HL-60 (cell line): ENCODE measurements at regions not wholly inside any gene's neighbourhood (a gene's known extent, or its start where the extent isn't known, plus 50 kb on each side); places are given as distances from the start of the nearest gene placed in this dataset.

ENCODE experiments used
- TF ChIP-seq, protein P1 (sequence below): IDR thresholded peaks from one replicate; pipeline ENCODE4 v1.5.1; 2011; ENCODE audit warnings: low read length, control low read depth, inconsistent platforms; ENCODE audit not compliant: insufficient read depth
- TF ChIP-seq, protein P2 (sequence below): IDR thresholded peaks from 2 replicates; pipeline ENCODE4 v1.6.1; 2012; ENCODE audit warnings: low read depth; ENCODE audit not compliant: insufficient replicate concordance

DNA sequence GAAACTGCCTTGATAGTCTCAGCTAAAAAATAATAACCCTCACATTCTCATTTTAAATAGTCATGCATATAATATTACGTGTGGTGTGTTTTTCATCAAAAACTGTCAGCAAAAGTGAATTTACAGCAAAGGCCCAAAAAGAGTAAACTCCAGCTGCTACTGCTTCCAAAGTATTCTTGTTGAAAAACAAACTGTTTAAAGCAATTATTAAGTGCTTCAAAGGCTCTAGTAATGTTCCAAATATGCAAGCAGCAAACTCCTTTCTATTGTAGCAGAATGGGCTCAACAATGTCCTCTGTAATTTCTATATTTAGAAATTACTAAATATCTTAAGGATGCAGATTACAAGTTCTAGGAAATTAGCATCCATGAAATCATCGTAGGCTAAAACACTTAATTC is 280.0 kb upstream of the TBX18 start:
- TF ChIP-seq, protein P1, sequence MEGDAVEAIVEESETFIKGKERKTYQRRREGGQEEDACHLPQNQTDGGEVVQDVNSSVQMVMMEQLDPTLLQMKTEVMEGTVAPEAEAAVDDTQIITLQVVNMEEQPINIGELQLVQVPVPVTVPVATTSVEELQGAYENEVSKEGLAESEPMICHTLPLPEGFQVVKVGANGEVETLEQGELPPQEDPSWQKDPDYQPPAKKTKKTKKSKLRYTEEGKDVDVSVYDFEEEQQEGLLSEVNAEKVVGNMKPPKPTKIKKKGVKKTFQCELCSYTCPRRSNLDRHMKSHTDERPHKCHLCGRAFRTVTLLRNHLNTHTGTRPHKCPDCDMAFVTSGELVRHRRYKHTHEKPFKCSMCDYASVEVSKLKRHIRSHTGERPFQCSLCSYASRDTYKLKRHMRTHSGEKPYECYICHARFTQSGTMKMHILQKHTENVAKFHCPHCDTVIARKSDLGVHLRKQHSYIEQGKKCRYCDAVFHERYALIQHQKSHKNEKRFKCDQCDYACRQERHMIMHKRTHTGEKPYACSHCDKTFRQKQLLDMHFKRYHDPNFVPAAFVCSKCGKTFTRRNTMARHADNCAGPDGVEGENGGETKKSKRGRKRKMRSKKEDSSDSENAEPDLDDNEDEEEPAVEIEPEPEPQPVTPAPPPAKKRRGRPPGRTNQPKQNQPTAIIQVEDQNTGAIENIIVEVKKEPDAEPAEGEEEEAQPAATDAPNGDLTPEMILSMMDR = no peak
- TF ChIP-seq, protein P2, sequence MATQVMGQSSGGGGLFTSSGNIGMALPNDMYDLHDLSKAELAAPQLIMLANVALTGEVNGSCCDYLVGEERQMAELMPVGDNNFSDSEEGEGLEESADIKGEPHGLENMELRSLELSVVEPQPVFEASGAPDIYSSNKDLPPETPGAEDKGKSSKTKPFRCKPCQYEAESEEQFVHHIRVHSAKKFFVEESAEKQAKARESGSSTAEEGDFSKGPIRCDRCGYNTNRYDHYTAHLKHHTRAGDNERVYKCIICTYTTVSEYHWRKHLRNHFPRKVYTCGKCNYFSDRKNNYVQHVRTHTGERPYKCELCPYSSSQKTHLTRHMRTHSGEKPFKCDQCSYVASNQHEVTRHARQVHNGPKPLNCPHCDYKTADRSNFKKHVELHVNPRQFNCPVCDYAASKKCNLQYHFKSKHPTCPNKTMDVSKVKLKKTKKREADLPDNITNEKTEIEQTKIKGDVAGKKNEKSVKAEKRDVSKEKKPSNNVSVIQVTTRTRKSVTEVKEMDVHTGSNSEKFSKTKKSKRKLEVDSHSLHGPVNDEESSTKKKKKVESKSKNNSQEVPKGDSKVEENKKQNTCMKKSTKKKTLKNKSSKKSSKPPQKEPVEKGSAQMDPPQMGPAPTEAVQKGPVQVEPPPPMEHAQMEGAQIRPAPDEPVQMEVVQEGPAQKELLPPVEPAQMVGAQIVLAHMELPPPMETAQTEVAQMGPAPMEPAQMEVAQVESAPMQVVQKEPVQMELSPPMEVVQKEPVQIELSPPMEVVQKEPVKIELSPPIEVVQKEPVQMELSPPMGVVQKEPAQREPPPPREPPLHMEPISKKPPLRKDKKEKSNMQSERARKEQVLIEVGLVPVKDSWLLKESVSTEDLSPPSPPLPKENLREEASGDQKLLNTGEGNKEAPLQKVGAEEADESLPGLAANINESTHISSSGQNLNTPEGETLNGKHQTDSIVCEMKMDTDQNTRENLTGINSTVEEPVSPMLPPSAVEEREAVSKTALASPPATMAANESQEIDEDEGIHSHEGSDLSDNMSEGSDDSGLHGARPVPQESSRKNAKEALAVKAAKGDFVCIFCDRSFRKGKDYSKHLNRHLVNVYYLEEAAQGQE = no peak
